Lower leg skin (tissue), 3 donors: ENCODE measurements at regions not wholly inside any gene's neighbourhood (a gene's known extent, or its start where the extent isn't known, plus 50 kb on each side); places are given as distances from the start of the nearest gene placed in this dataset.

Experiments used
- POLR2A ChIP-seq, 2 donors: fragments of 450-650 bp; IDR thresholded peaks; one replicate each; pipeline ENCODE4 v1.6.1; 2016 to 2017; ENCODE audit warnings: antibody characterized with exemption in 2 of 2, mild to moderate bottlenecking in 1 of 2, moderate library complexity in 1 of 2
- TF ChIP-seq, protein P1 (sequence below), 3 donors: fragments of 450-650 bp; IDR thresholded peaks; one replicate each; pipeline ENCODE4 v1.5.1; 2016; ENCODE audit warnings: antibody characterized with exemption in 3 of 3, mild to moderate bottlenecking in 3 of 3, moderate library complexity in 2 of 3

DNA sequence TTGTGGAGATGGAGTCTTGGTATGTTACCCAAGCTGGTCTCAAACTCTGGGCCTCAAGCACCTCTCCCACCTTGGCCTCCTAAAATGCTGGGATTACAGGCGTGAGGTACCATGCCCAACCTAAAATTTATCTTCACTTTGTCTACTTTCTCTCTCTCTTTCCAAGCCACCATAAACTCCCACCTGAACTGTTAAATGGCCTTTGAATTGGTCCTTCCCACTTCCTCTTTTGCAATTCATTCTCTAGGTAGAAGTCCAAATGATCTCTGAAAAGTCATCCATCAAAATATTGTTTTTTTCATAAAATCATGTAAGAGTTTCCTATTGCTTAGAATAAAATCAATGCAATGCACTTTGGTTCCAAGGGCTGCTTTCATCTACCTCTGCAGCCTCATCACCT, 90.1 kb upstream of the CELF2 start:
- TF ChIP-seq, protein P1, sequence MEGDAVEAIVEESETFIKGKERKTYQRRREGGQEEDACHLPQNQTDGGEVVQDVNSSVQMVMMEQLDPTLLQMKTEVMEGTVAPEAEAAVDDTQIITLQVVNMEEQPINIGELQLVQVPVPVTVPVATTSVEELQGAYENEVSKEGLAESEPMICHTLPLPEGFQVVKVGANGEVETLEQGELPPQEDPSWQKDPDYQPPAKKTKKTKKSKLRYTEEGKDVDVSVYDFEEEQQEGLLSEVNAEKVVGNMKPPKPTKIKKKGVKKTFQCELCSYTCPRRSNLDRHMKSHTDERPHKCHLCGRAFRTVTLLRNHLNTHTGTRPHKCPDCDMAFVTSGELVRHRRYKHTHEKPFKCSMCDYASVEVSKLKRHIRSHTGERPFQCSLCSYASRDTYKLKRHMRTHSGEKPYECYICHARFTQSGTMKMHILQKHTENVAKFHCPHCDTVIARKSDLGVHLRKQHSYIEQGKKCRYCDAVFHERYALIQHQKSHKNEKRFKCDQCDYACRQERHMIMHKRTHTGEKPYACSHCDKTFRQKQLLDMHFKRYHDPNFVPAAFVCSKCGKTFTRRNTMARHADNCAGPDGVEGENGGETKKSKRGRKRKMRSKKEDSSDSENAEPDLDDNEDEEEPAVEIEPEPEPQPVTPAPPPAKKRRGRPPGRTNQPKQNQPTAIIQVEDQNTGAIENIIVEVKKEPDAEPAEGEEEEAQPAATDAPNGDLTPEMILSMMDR (IDR thresholded peaks at IDR 0.05): no peak
- no peak for TF ChIP-seq POLR2A (IDR thresholded peaks at IDR 0.05)
